HG02610 (cell line): ENCODE measurements at regions not wholly inside any gene's neighbourhood (a gene's known extent, or its start where the extent isn't known, plus 50 kb on each side); places are given as distances from the start of the nearest gene placed in this dataset.
"Not testable (repeated sequence)": the region's sequence is repeated elsewhere in the genome, so short reads cannot be mapped to it uniquely, and the experiment has no call there.

Experiments
- ATAC-seq: cut with Tn5 transposase; IDR thresholded peaks from one replicate; pipeline ENCODE4 v1.9.1; 2021; ENCODE audit warnings: mild to moderate bottlenecking, moderate library complexity; ENCODE audit not compliant: unreplicated experiment

GRCh38 chr6:26173836-26174145 is 86.6 kb downstream of the HFE start:
- no peak for ATAC-seq

GRCh38 chr6:26175033-26175427 is 87.8 kb downstream of the HFE start:
- ATAC-seq: no peak

- no peak for ATAC-seq
Observed at GRCh38 chr6:26175428-26176181, 88.4 kb downstream of the HFE start.

- ATAC-seq: no peak
Observed at GRCh38 chr6:26179675-26180074, 92.4 kb downstream of the HFE start.

- no peak for ATAC-seq
Observed at GRCh38 chr6:26180346-26180745, 93.1 kb downstream of the HFE start.

GRCh38 chr6:26183237-26183580 is 96.0 kb downstream of the HFE start:
- no peak for ATAC-seq

GRCh38 chr6:26183581-26184366 is 96.5 kb downstream of the HFE start:
- ATAC-seq: peak; percentile 66

- ATAC-seq: no peak
Observed at GRCh38 chr6:26184367-26184891, 97.2 kb downstream of the HFE start.

GRCh38 chr6:26185004-26185403 is 97.8 kb downstream of the HFE start:
- ATAC-seq: no peak

GRCh38 chr6:26185802-26186201 is 98.6 kb downstream of the HFE start:
- no peak for ATAC-seq

GRCh38 chr6:26186652-26187051 is 99.4 kb downstream of the HFE start:
- no peak for ATAC-seq

- ATAC-seq: no peak
Observed at GRCh38 chr6:26187292-26187691, 100.1 kb downstream of the HFE start.

GRCh38 chr6:26187981-26188635 is 100.9 kb downstream of the HFE start:
- no peak for ATAC-seq

- ATAC-seq: not testable (repeated sequence)
Observed at GRCh38 chr6:26191512-26191911, 104.3 kb downstream of the HFE start.

GRCh38 chr6:26193467-26194328 is 106.5 kb downstream of the HFE start:
- no peak for ATAC-seq

GRCh38 chr6:26194329-26194701 is 107.1 kb downstream of the HFE start:
- ATAC-seq: no peak

GRCh38 chr6:26194816-26195375 is 107.7 kb downstream of the HFE start:
- no peak for ATAC-seq

- peak; percentile 36 for ATAC-seq
Observed at GRCh38 chr6:26195376-26195923, 108.2 kb downstream of the HFE start.

GRCh38 chr6:26195924-26196845 is 109.0 kb downstream of the HFE start:
- no peak for ATAC-seq
